HG03521 (cell line): ENCODE measurements at regions not wholly inside any gene's neighbourhood (a gene's known extent, or its start where the extent isn't known, plus 50 kb on each side); places are given as distances from the start of the nearest gene placed in this dataset.
"Not testable (repeated sequence)": the region's sequence is repeated elsewhere in the genome, so short reads cannot be mapped to it uniquely, and the experiment has no call there.

Experiments used
- ATAC-seq: cut with Tn5 transposase; IDR thresholded peaks from one replicate; pipeline ENCODE4 v1.9.1; 2021; ENCODE audit warnings: mild to moderate bottlenecking, moderate library complexity; ENCODE audit not compliant: unreplicated experiment

DNA sequence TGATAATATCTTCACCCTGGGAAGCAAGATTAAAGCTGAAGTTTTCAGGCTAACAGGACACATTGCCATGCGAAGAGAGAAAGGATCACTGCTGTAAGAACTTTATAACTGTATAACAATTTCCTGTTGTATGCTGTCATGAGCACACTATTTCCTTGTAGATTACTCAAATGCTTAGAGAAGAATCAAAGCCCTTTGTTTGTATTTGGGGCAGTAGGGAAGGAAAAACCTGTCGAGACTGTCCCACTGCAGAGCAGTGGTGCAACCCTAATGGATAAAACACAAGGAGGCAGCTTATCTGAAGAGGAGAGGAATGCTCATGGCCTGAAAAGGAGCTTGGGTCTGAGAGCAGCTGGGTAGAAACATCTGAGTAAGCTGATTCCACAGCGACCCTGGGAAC is 327.7 kb upstream of the NPSR1 start:
- no peak for ATAC-seq

DNA sequence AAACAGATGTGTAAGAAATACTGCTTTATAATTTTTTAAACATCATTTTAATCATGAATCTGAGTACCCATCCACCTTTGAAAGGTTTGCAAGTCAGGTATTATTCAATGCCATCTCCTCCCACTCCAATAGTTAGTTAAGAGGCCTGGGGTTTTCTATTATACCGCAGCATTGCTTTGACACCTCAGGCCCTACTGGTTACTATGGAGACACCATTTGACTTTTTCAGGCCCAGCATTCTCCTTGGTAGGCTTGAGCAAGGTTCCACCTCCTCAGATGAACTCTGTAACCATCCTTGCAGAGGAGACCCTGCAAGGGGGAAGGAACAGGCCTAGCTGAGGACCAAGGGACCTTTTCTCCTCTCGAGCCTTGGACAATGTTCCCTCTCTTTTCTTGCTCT is 326.9 kb upstream of the NPSR1 start:
- ATAC-seq: no peak

DNA sequence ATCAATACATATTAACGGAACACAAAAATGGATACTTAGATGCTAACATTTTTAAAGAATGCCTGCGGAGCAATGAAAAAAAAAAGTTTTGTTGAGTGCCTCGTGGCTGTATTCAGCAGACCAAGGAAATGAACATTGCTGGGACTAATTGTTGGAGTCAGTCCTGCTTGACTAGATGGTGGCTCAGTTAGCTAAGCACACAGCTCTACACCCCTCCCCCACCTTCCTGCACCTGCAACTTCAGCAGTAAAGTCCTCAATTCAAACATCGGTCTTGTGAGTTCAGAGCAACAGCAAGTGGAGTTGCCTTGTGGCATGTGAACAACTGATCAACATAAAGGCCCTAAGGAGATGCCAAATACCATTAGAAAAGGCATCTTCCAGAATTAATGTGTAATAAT is 326.0 kb upstream of the NPSR1 start:
- no peak for ATAC-seq

DNA sequence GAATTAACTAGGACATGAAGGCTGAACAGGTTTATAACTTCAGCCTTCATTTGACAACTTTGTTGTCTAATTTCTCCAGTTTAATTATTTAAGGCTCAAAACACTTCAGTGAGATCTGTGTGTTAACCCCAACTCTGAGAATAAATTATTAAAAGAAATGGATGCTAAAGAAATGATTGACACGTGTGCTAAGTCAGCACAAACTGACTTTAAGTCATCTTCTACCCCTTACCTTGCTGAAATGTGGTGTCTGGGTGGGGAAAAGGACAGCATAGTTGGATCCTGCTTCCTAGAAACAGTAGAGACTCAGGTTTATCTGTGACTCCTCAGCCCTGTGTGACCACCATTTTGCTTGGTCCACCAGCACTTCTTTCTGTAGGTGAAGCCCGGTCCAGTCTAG is 324.8 kb upstream of the NPSR1 start:
- no peak for ATAC-seq

DNA sequence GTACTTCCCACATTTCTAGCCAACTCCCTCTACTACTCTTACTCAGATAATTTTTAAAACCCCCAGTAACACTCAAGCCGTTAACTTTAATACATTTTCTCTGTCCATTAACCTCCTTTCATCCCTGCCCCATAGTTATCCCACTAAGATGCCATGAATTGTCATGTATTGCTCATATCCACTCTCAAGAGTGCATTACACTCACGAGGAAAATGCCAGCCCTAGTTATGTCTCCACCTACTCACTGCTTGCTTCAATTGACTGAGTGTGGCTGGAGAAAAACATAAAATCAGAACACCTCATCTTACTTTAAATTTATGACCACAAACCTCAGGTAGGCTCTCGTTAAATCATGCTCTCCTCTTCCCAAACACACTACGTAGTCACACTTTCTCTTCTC is 324.1 kb upstream of the NPSR1 start:
- ATAC-seq: no peak

DNA sequence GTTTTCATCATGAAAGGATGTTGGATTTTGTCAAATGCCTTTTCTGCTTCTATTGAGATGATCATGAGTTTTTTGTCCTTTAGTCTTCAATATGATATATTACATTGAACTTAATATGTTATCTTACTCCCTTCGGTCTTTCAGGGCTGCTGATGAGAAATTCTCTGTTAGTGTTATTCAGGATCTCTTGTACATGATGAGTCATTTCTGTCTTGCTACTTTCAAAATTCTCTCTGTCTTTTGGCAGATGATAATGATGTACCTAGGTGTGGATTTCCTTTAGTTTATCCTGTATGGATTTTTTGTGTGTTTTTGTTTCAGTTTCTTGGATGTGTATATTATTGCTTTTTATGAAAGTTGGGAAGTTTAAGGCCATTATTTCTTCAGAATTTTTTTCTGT is 320.9 kb upstream of the NPSR1 start:
- ATAC-seq: no peak

DNA sequence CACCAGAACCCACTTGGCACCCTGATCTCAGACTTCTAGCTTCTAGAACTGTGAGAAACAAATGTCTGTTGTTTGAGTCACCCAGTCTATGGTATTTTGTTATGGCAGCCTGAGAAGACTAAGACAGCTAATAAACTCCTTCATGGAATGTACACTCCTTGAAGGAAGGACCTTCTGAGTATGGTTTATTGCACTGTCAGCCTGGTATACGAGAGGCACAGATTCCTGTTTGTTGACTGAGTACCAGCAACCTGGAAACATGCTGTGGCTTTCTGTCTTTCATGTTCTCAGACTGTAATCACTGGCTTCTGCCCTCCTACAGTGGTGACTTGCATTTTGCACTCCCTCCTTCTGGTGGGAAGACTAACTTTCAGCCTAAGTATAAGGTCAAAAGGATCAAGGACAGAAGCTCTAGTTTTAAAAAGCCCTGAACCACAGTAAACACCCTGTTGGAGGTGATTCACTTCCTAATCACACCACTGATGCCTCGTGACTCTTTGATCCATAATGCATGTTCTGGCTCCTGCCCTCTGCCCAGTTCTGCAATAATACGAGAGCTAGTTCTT is 319.0 kb upstream of the NPSR1 start:
- ATAC-seq: no peak

GRCh38 chr7:34341326-34341725 is 316.7 kb upstream of the NPSR1 start:
- no peak for ATAC-seq

DNA sequence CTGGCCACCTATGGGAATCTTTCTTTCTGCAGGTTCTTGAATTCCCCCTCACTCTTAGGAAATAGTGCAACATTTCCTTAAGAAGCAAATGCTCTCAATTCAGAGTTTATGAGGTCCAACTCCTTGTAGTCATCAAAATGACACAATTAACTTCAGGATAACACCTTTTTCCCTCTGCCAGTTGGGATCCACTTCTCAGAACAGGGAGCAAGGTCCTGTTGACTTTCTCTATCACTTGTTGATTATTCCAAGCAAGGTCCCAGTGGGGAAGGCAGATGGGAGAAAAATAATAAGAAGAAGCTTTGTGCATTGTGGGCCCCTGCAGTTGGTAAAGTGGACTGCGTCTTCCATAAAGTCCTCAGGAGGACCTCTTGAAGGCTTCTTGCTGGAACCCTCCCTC is 315.6 kb upstream of the NPSR1 start:
- no peak for ATAC-seq

GRCh38 chr7:34343667-34344066 is 314.4 kb upstream of the NPSR1 start:
- no peak for ATAC-seq

DNA sequence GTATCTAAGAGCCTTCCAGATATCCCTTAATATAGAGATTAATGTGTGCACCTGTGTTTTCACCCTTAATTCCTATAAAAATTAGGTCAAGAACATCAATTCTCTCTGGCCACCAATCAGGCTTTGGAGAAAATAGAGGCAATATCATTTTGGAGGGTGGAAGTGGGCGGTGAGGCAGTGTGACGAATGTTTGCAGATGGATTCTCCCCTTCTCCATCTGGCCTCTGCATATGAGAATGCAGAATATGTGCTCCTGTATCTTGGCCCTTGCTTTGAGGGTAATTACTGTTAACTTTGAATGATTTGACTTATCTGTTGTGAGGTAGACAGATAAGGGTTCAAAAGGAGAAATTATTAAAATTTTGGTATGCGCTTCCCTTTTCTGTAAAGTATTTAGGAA is 304.0 kb upstream of the NPSR1 start:
- no peak for ATAC-seq

DNA sequence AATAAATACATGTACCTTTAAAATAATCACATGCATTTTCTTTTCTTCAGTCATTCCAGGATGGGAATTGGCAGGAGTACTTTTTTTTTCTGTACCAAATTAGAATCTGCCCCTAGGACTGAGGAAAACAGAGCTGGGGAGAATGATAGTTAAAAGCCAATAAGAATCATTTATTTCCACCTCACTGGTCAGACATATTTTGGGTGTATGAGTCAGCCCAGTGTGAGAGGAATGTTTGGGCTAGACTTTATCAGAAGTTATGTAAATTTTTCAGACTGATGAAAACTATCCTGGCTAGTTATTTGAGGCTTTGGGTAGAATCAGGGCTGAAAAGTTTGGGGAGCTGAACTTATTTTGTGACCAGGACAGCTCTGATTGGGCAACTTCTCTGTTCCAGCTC is 303.1 kb upstream of the NPSR1 start:
- no peak for ATAC-seq

DNA sequence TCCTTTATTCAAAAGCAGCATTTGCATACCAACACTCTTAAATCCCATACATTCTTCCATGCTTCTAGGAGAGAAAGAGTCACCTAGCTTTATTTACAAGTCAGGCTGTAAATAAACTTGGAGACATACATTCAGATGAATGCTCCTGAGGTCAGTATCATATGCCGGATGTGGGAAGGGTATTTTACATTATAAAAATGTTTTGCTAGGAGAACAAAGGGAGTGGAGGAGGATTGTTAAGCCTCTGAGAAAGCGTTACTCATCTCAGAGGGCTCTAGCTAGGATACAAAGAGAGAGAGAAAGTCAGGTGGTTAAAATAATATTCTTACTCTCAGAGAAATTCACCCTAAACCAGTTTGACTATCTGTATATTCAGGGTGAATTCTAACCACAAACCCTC is 300.9 kb upstream of the NPSR1 start:
- no peak for ATAC-seq

- no peak for ATAC-seq
Observed at GRCh38 chr7:34357946-34358345, 300.1 kb upstream of the NPSR1 start.

DNA sequence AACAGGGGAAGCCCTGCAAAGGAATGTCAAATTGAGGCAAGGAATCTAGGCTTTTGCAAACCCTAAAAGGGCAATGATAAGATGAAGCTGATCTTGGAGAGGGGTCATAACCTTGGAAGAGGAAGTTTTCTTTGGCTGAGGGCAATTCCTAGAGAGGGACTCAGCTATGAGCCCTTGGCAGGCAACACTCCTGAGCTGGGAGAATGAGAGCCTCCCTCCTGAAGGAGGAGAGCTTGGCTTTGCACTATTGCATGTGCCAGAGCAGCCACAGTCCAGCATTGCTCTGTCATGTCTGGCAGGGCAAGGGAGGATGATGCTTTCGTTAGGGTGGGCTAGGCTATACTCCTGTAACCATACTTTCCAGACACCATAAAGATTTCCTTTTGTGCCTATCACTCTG is 299.4 kb upstream of the NPSR1 start:
- not testable (repeated sequence) for ATAC-seq

DNA sequence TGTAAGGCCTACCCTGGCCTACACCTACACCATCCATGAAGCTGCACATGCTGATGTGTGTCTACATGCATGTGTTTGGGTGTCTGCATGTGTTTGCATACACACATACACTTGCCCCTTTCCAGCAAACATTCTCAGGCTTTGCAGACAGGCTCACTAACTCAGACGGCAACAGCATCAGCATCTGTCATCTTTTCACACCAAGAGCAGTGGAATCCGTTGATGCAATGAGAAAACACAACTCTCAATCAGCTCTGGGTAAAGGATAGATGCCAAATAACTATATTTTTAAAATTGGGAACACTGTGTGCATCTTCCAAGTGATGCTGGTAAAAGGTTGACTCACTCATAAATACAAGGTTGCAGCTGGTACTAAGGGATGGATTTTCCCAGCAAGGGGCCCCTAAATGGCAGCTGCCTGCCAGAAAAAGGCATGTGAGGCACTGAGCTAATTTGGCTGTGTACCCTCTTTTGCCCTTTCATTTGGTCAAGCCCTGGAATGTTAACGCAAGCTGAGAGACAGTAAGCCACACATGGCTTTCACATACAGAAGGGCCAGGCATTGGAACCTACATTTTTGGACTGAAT is 296.3 kb upstream of the NPSR1 start:
- ATAC-seq: no peak

DNA sequence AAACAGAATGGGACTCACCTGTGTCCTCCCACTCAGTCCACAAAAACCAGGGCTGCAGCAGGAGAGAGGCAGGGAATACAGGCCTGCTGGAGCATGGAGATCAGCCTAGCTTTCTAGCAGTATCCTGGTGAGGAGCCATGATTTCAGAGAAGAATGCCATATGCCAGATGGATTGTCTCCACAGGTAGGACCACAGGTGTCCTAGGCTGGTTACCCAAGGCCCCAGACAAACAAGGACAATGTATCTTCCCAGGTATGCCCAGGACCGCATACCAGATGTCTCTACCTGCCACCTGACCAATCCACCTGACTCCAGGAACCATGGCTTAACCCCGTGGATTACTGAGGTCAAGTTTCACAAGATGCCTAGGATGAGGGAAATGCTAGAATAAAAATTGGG is 295.4 kb upstream of the NPSR1 start:
- ATAC-seq: no peak

- ATAC-seq: no peak
Observed at GRCh38 chr7:34364130-34364529, 293.9 kb upstream of the NPSR1 start.

DNA sequence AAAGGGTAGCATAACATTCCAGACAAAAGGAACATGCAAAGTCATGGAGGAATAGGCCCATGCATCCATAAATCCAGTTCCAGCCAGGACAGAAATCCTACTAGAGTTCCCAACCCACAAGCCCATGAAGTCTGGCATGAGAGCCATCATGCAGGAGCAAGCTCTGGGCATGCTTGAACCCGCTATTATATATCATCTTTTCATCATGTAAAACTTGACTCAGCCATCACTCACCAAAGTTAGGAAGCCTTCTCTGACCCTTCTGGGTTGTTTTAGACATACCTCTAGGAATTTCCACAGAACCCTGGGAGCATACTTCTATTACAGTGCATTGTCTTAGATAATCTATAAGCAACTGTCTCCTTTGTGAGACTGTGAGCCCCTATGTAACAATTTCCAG is 293.0 kb upstream of the NPSR1 start:
- ATAC-seq: no peak

GRCh38 chr7:34365611-34366010 is 292.4 kb upstream of the NPSR1 start:
- ATAC-seq: no peak

GRCh38 chr7:34371922-34372321 is 286.1 kb upstream of the NPSR1 start:
- no peak for ATAC-seq

GRCh38 chr7:34373940-34374339 is 284.1 kb upstream of the NPSR1 start:
- ATAC-seq: no peak

- no peak for ATAC-seq
Observed at GRCh38 chr7:34382166-34382893, 275.7 kb upstream of the NPSR1 start.
